GM21723 (cell line): ENCODE measurements at regions not wholly inside any gene's neighbourhood (a gene's known extent, or its start where the extent isn't known, plus 50 kb on each side); places are given as distances from the start of the nearest gene placed in this dataset.

Experiments
- ATAC-seq: cut with Tn5 transposase; IDR thresholded peaks from one replicate; pipeline ENCODE4 v1.9.1; 2021; ENCODE audit warnings: mild to moderate bottlenecking, moderate library complexity; ENCODE audit not compliant: unreplicated experiment

- ATAC-seq = no peak
These were observed 309.9 kb downstream of the BCL11B start for GRCh38 chr14:98962118-98962517.

- no peak for ATAC-seq
These were observed 308.4 kb downstream of the BCL11B start for GRCh38 chr14:98963610-98964009.

GRCh38 chr14:98964171-98964570 is 307.8 kb downstream of the BCL11B start:
- no peak for ATAC-seq

- ATAC-seq = no peak
These were observed 306.9 kb downstream of the BCL11B start for GRCh38 chr14:98965076-98965475.

- no peak for ATAC-seq
These were observed 306.0 kb downstream of the BCL11B start for GRCh38 chr14:98966016-98966415.

GRCh38 chr14:98966475-98967162 is 305.4 kb downstream of the BCL11B start:
- ATAC-seq = no peak

- no peak for ATAC-seq
These were observed 297.9 kb downstream of the BCL11B start for GRCh38 chr14:98974113-98974512.

GRCh38 chr14:98976271-98976670 is 295.7 kb downstream of the BCL11B start:
- no peak for ATAC-seq

- ATAC-seq = no peak
These were observed 294.5 kb downstream of the BCL11B start for GRCh38 chr14:98977451-98977850.

GRCh38 chr14:98982986-98983385 is 289.0 kb downstream of the BCL11B start:
- ATAC-seq = no peak

- no peak for ATAC-seq
These were observed 287.8 kb downstream of the BCL11B start for GRCh38 chr14:98984027-98984718.

GRCh38 chr14:98984719-98985041 is 287.3 kb downstream of the BCL11B start:
- ATAC-seq = no peak

- ATAC-seq = no peak
These were observed 278.2 kb downstream of the BCL11B start for GRCh38 chr14:98993818-98994217.

GRCh38 chr14:98994561-98994960 is 277.4 kb downstream of the BCL11B start:
- no peak for ATAC-seq

- no peak for ATAC-seq
These were observed 274.3 kb downstream of the BCL11B start for GRCh38 chr14:98997526-98998205.

GRCh38 chr14:98999345-98999744 is 272.7 kb downstream of the BCL11B start:
- no peak for ATAC-seq

GRCh38 chr14:98999901-99000300 is 272.1 kb downstream of the BCL11B start:
- no peak for ATAC-seq

GRCh38 chr14:99001241-99001640 is 270.8 kb downstream of the BCL11B start:
- ATAC-seq = no peak

GRCh38 chr14:99003646-99004045 is 268.4 kb downstream of the BCL11B start:
- ATAC-seq = no peak

GRCh38 chr14:99004112-99004511 is 267.9 kb downstream of the BCL11B start:
- ATAC-seq = no peak

- ATAC-seq = no peak
These were observed 265.7 kb downstream of the BCL11B start for GRCh38 chr14:99006276-99006675.

GRCh38 chr14:99007795-99008194 is 264.2 kb downstream of the BCL11B start:
- no peak for ATAC-seq
